Adrenal gland (tissue), 5 donors: ENCODE measurements at regions not wholly inside any gene's neighbourhood (a gene's known extent, or its start where the extent isn't known, plus 50 kb on each side); places are given as distances from the start of the nearest gene placed in this dataset.

Source experiments
- POLR2A ChIP-seq, 2 donors: fragments of 450-650 bp; IDR thresholded peaks; one replicate each; pipeline ENCODE4 v1.6.1; 2017; ENCODE audit warnings: antibody characterized with exemption in 2 of 2, mild to moderate bottlenecking in 2 of 2, moderate library complexity in 1 of 2
- TF ChIP-seq, protein P1 (sequence below), 6 experiments: fragments of 450-650 bp in 4 of 6; fragments of 200-600 bp in 2 of 6; sonication (generic) in 1 of 6; IDR thresholded peaks; 1 replicate in 5 of 6; 2 replicates in 1 of 6; pipeline versions ENCODE4 v1.5.1 to v1.8.0; 2016 to 2021; ENCODE audit warnings: antibody characterized with exemption in 6 of 6, mild to moderate bottlenecking in 2 of 6, moderate library complexity in 1 of 6
- donor health status: DM: no; HTN: no; CAD: no.

DNA sequence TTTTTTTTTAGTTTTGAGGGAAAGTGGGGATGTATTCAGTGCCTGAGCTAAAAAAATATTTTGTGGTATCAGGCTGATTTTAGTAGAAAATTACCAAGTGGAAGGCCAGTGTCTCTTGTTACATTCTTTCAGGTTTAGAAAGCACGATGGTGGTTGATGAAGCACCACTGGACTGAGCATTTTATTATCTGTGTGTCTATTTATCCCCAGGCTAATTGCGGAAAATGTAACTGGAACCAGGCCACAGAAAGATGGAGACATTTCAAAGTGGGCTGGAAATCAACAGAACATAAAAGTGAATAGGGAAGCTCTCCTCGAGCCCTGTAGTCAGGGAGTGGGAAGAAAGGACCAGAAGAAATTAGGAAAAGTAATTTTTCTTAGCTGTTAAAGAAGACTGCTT lies 261.0 kb downstream of the STK31 start:
- TF ChIP-seq, protein P1, sequence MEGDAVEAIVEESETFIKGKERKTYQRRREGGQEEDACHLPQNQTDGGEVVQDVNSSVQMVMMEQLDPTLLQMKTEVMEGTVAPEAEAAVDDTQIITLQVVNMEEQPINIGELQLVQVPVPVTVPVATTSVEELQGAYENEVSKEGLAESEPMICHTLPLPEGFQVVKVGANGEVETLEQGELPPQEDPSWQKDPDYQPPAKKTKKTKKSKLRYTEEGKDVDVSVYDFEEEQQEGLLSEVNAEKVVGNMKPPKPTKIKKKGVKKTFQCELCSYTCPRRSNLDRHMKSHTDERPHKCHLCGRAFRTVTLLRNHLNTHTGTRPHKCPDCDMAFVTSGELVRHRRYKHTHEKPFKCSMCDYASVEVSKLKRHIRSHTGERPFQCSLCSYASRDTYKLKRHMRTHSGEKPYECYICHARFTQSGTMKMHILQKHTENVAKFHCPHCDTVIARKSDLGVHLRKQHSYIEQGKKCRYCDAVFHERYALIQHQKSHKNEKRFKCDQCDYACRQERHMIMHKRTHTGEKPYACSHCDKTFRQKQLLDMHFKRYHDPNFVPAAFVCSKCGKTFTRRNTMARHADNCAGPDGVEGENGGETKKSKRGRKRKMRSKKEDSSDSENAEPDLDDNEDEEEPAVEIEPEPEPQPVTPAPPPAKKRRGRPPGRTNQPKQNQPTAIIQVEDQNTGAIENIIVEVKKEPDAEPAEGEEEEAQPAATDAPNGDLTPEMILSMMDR (IDR thresholded peaks at IDR 0.05): no peak
- TF ChIP-seq POLR2A (IDR thresholded peaks at IDR 0.05): no peak
